IMR-90 (cell line): ENCODE measurements at regions not wholly inside any gene's neighbourhood (a gene's known extent, or its start where the extent isn't known, plus 50 kb on each side); places are given as distances from the start of the nearest gene placed in this dataset.

Source experiments
- ATAC-seq: fragments of 200-7000 bp; cut with Tn5 transposase; 2 replicates; pipeline ENCODE4 v1.9.1; 2020; ENCODE audit warnings: low read depth, mild to moderate bottlenecking, moderate library complexity
- BruUV-seq: library from RNA; stranded (reverse); fragments of 400-500 nt; replicated peaks from 2 replicates; lab custom pipeline; 2021; lab: Mats Ljungman, UMichigan
- CTCF ChIA-PET: fragments of 300-600 bp; formaldehyde crosslinking; extraction: SDS; loops from one replicate; lab custom pipeline; 2021; ENCODE audit warnings: antibody characterized with exemption; lab: Yijun Ruan, JAX
- POLR2A ChIA-PET: fragments of 300-600 bp; sonication (Branson Sonifier 250); formaldehyde crosslinking; loops from one replicate; lab custom pipeline; 2022; ENCODE audit warnings: antibody characterized with exemption; ENCODE audit not compliant: unreplicated experiment; lab: Charles Lee
- DNase-seq: peaks from one replicate; pipeline ENCODE4 v3.0.0; 2013
- H2AFZ ChIP-seq: replicated peaks from 2 replicates; pipeline ENCODE3; 2013; ENCODE audit warnings: low read length, mild to moderate bottlenecking; ENCODE audit not compliant: poor library complexity
- H2AK5ac ChIP-seq: 2 replicates; pipeline ENCODE4 v1.6.1; 2013; ENCODE audit warnings: low read depth, low read length, inconsistent platforms
- H2AK9ac ChIP-seq: replicated peaks from 2 replicates; pipeline ENCODE3; 2013; ENCODE audit warnings: mild to moderate bottlenecking, low read depth, low read length, moderate library complexity; ENCODE audit not compliant: poor library complexity
- H2BK120ac ChIP-seq: 2 replicates; pipeline ENCODE4 v1.6.1; 2013; ENCODE audit warnings: low read depth, low read length, inconsistent platforms
- H2BK15ac ChIP-seq: 3 replicates; pipeline ENCODE4 v1.6.1; 2013; ENCODE audit warnings: low read depth, low read length, inconsistent platforms
- H2BK20ac ChIP-seq: 2 replicates; pipeline ENCODE4 v1.6.1; 2013; ENCODE audit warnings: low read depth, mild to moderate bottlenecking, inconsistent platforms, low read length, moderate library complexity
- H2BK5ac ChIP-seq: 2 replicates; pipeline ENCODE4 v1.6.1; 2013; ENCODE audit warnings: mild to moderate bottlenecking, low read depth, low read length, inconsistent platforms; ENCODE audit not compliant: poor library complexity, severe bottlenecking
- H3K14ac ChIP-seq: replicated peaks from 2 replicates; pipeline ENCODE4 v1.6.1; 2013; ENCODE audit warnings: low read depth, low read length, inconsistent platforms
- H3K18ac ChIP-seq: 2 replicates; pipeline ENCODE4 v1.6.1; 2013; ENCODE audit warnings: low read depth, low read length, control low read depth
- H3K23ac ChIP-seq: 2 replicates; pipeline ENCODE4 v1.6.1; 2013; ENCODE audit warnings: low read depth, low read length, inconsistent platforms
- H3K27ac ChIP-seq: 2 replicates; pipeline ENCODE4 v1.5.1; 2013; ENCODE audit warnings: mild to moderate bottlenecking, control low read depth, low read length; ENCODE audit not compliant: insufficient read depth
- H3K27me3 ChIP-seq: 2 replicates; pipeline ENCODE4 v1.6.1; 2013; ENCODE audit warnings: low read length; ENCODE audit not compliant: control insufficient read depth, insufficient read depth
- H3K36me3 ChIP-seq: 2 replicates; pipeline ENCODE4 v1.6.1; 2013; ENCODE audit warnings: low read length, mixed read lengths; ENCODE audit not compliant: control insufficient read depth, insufficient read depth
- H3K4ac ChIP-seq: 2 replicates; pipeline ENCODE4 v1.6.1; 2013; ENCODE audit warnings: low read depth, low read length, inconsistent platforms
- H3K4me1 ChIP-seq: 2 replicates; pipeline ENCODE4 v1.6.1; 2013; ENCODE audit warnings: low read length, mixed read lengths; ENCODE audit not compliant: control insufficient read depth, insufficient read depth
- H3K4me2 ChIP-seq: 2 replicates; pipeline ENCODE4 v1.6.1; 2013; ENCODE audit warnings: low read depth, mild to moderate bottlenecking, control low read depth, low read length, moderate library complexity
- H3K4me3 ChIP-seq: 2 replicates; pipeline ENCODE4 v1.5.1; 2013; ENCODE audit warnings: low read depth, mild to moderate bottlenecking, control low read depth, low read length, moderate library complexity; ENCODE audit not compliant: insufficient read depth
- H3K56ac ChIP-seq: 2 replicates; pipeline ENCODE4 v1.6.1; 2013; ENCODE audit warnings: low read length, inconsistent platforms; ENCODE audit not compliant: insufficient read depth; ENCODE audit errors: extremely low read depth
- H3K79me1 ChIP-seq, 2 experiments: 2 replicates each; pipeline ENCODE4 v1.6.1; 2013; ENCODE audit warnings: low read length in 2 of 2, inconsistent platforms in 1 of 2, low read depth in 1 of 2
- H3K9ac ChIP-seq: 2 replicates; pipeline ENCODE4 v1.6.1; 2013; ENCODE audit warnings: low read depth, low read length, control low read depth
- H3K9me1 ChIP-seq: 2 replicates; pipeline ENCODE4 v1.6.1; 2013; ENCODE audit warnings: low read length, inconsistent platforms; ENCODE audit not compliant: insufficient read depth
- H3K9me3 ChIP-seq: 2 replicates; pipeline ENCODE4 v1.6.1; 2013; ENCODE audit warnings: low read length; ENCODE audit not compliant: control insufficient read depth, insufficient read depth
- H4K20me1 ChIP-seq: 2 replicates; pipeline ENCODE4 v1.6.1; 2013; ENCODE audit warnings: low read length, inconsistent platforms; ENCODE audit not compliant: insufficient read depth
- H4K5ac ChIP-seq: 2 replicates; pipeline ENCODE4 v1.6.1; 2013; ENCODE audit warnings: mild to moderate bottlenecking, low read depth, low read length, control low read depth
- H4K8ac ChIP-seq, 2 experiments: 2 replicates each; pipeline ENCODE4 v1.6.1; 2013; ENCODE audit warnings: low read depth in 2 of 2, low read length in 2 of 2, control low read depth in 1 of 2, inconsistent platforms in 1 of 2
- H4K91ac ChIP-seq: 2 replicates; pipeline ENCODE4 v1.6.1; 2013; ENCODE audit warnings: low read depth, low read length, inconsistent platforms; ENCODE audit not compliant: insufficient read depth
- BHLHE40 ChIP-seq: fragments of 150-350 bp; IDR thresholded peaks from 2 replicates; pipeline ENCODE4 v1.6.1; 2016; ENCODE audit warnings: mild to moderate bottlenecking, low read depth, low read length
- CEBPB ChIP-seq: IDR thresholded peaks from 2 replicates; pipeline ENCODE4 v1.6.1; 2012; ENCODE audit warnings: low read depth, low read length, improper control_type of control experiment
- CHD1 ChIP-seq: IDR thresholded peaks from 2 replicates; pipeline ENCODE4 v1.6.1; 2012; ENCODE audit warnings: low read depth, low read length, improper control_type of control experiment
- CTCF ChIP-seq: conservative IDR thresholded peaks from 2 replicates; pipeline ENCODE4 v1.5.1; 2012; ENCODE audit warnings: mild to moderate bottlenecking, low read depth, low read length, improper control_type of control experiment
- ELK1 ChIP-seq: fragments of 150-350 bp; IDR thresholded peaks from 2 replicates; pipeline ENCODE4 v1.6.1; 2016; ENCODE audit warnings: low read depth, mild to moderate bottlenecking, low read length, moderate library complexity, borderline replicate concordance
- FOS ChIP-seq: fragments of 150-350 bp; IDR thresholded peaks from 2 replicates; pipeline ENCODE4 v1.6.1; 2016; ENCODE audit warnings: low read depth, low read length
- MAFK ChIP-seq: IDR thresholded peaks from 2 replicates; pipeline ENCODE4 v1.6.1; 2012; ENCODE audit warnings: low read depth, low read length, improper control_type of control experiment
- MAZ ChIP-seq: IDR thresholded peaks from 2 replicates; pipeline ENCODE4 v1.6.1; 2012; ENCODE audit warnings: low read depth, mild to moderate bottlenecking, low read length, improper control_type of control experiment, moderate library complexity, borderline replicate concordance
- MXI1 ChIP-seq: IDR thresholded peaks from 2 replicates; pipeline ENCODE4 v1.6.1; 2012; ENCODE audit warnings: low read depth, mild to moderate bottlenecking, low read length, moderate library complexity, borderline replicate concordance
- NFE2L2 ChIP-seq: fragments of 150-350 bp; IDR thresholded peaks from 2 replicates; pipeline ENCODE4 v1.6.1; 2016; ENCODE audit warnings: low read depth, mild to moderate bottlenecking, low read length
- POLR2A ChIP-seq: IDR thresholded peaks from 2 replicates; pipeline ENCODE4 v1.6.1; 2012; ENCODE audit warnings: mild to moderate bottlenecking, low read depth, low read length
- RAD21 ChIP-seq: IDR thresholded peaks from 2 replicates; pipeline ENCODE4 v1.6.1; 2012; ENCODE audit warnings: low read length, improper control_type of control experiment
- RCOR1 ChIP-seq: IDR thresholded peaks from 2 replicates; pipeline ENCODE4 v1.6.1; 2012; ENCODE audit warnings: mild to moderate bottlenecking, low read length, improper control_type of control experiment; ENCODE audit not compliant: insufficient replicate concordance
- RFX5 ChIP-seq: IDR thresholded peaks from 2 replicates; pipeline ENCODE4 v1.8.0; 2012; ENCODE audit warnings: low read depth, mild to moderate bottlenecking, low read length, moderate library complexity
- SMC3 ChIP-seq: fragments of 150-350 bp; IDR thresholded peaks from 2 replicates; pipeline ENCODE4 v1.6.1; 2016; ENCODE audit warnings: low read depth, mild to moderate bottlenecking, antibody characterized with exemption, low read length, moderate library complexity
- USF2 ChIP-seq: fragments of 150-350 bp; IDR thresholded peaks from 2 replicates; pipeline ENCODE4 v1.6.1; 2017; ENCODE audit warnings: mild to moderate bottlenecking, antibody characterized with exemption, low read length, low read depth
- WGBS, 2 experiments: methylation state at CpG; one replicate each; pipeline versions ENCODE4 v1.1.5 to v1.1.7; 2013; ENCODE audit warnings: missing lambda C conversion rate in 2 of 2; ENCODE audit not compliant: insufficient read length in 1 of 2; ENCODE audit errors: extremely low coverage in 2 of 2; 5-methylcytosine and 5-hydroxymethylcytosine counted together
- dilution Hi-C: fragments of 300-500 bp; cut with HindIII; formaldehyde crosslinking; loops from one replicate; pipeline ENCODE4 v1.14.3; 2018; ENCODE audit warnings: low sequenced_read_pairs; ENCODE audit not compliant: unreplicated experiment
- in situ Hi-C: fragments of 300-500 bp; cut with MboI; formaldehyde crosslinking; loops from 3 replicates; pipeline ENCODE4 v1.14.3; 2019; ENCODE audit warnings: low sequenced_read_pairs, inconsistent platforms, mixed read lengths
- intact Hi-C: fragments of 100-400 bp; cut with micrococcal nuclease; formaldehyde crosslinking; loops from 2 replicates; pipeline ENCODE4 v1.10.0; 2022

- Histone ChIP-seq H3K27me3 (no peaks in the 10 kb centered on the region), H4K91ac (no peak overlapping the region), H3K4me2 (no peak overlapping the region), H3K79me1 (no peaks in the 10 kb centered on the region), H3K9me1 (no peaks in the 10 kb centered on the region), H2AK9ac (no peak overlapping the region), H2AFZ (no peak overlapping the region), H4K5ac (no peak overlapping the region), H4K20me1 (no peaks in the 10 kb centered on the region), H2BK5ac (no peak overlapping the region), H2BK20ac (no peak overlapping the region), H3K14ac (no peak overlapping the region), H3K4me1 (no peaks in the 10 kb centered on the region), H3K18ac (no peak overlapping the region), H2AK5ac (no peak overlapping the region), H3K9ac (no peak overlapping the region), H3K4ac (no peak overlapping the region), H3K9me3 (no peaks in the 10 kb centered on the region), H3K23ac (no peak overlapping the region), H2BK120ac (no peak overlapping the region), H2BK15ac (no peak overlapping the region), H4K8ac (no peak overlapping the region), H3K56ac (no peak overlapping the region), H3K4me3 (no peak overlapping the region), H3K27ac (no peak overlapping the region), H3K36me3 (no peaks in the 10 kb centered on the region)
- POLR2A ChIA-PET, result no interaction called here
- 93% methylated on average over 2 of the region's 6 CpGs; no CpG with 5 or more reads in 1 of the 2 experiments for WGBS, 2 experiments
- intact Hi-C loops (no loop called here), dilution Hi-C loops (no loop called here), in situ Hi-C loops (no loop called here)
- ATAC-seq (no peak), DNase-seq (no peak)
- CTCF ChIA-PET, result no interaction called here
- BruUV-seq, result no TSS peak
- TF ChIP-seq ELK1 (no peak), RAD21 (no peak), POLR2A (no peak), MAZ (no peak), CHD1 (no peak), RFX5 (no peak), FOS (no peak), CEBPB (no peak), SMC3 (no peak), MXI1 (no peak), CTCF (no peak), USF2 (no peak), MAFK (no peak), RCOR1 (no peak), NFE2L2 (no peak), BHLHE40 (no peak)
These were observed 177.8 kb downstream of the LY86 start for GRCh38 chr6:6766230-6766905.
